IgD-negative memory B cell (primary cell): ENCODE measurements at regions not wholly inside any gene's neighbourhood (a gene's known extent, or its start where the extent isn't known, plus 50 kb on each side); places are given as distances from the start of the nearest gene placed in this dataset.
"Not testable (repeated sequence)": the region's sequence is repeated elsewhere in the genome, so short reads cannot be mapped to it uniquely, and the experiment has no call there.

Experiments used
- H3K27ac Mint-ChIP-seq, 3 donors: one replicate each; pipeline ENCODE4 v1.8.0; 2020 to 2022; ENCODE audit warnings: mild to moderate bottlenecking in 3 of 3, mixed read lengths in 3 of 3, moderate library complexity in 1 of 3
- H3K27me3 Mint-ChIP-seq: one replicate; pipeline ENCODE4 v1.8.0; 2021; ENCODE audit warnings: mixed read lengths
- H3K36me3 Mint-ChIP-seq: one replicate; pipeline ENCODE4 v1.8.0; 2020; ENCODE audit warnings: mild to moderate bottlenecking, mixed read lengths
- H3K4me1 Mint-ChIP-seq, 3 donors: one replicate each; pipeline ENCODE4 v1.8.0; 2020 to 2022; ENCODE audit warnings: mixed read lengths in 3 of 3, mild to moderate bottlenecking in 1 of 3
- H3K4me3 Mint-ChIP-seq, 4 donors: one replicate each; pipeline ENCODE4 v1.8.0; 2020 to 2022; ENCODE audit warnings: mild to moderate bottlenecking in 4 of 4, mixed read lengths in 4 of 4, moderate library complexity in 3 of 4
- H3K9me3 Mint-ChIP-seq, 3 donors: one replicate each; pipeline ENCODE4 v1.8.0; 2020 to 2021; ENCODE audit warnings: mixed read lengths in 3 of 3, mild to moderate bottlenecking in 1 of 3

GRCh38 chr3:159047361-159047760, 245.5 kb downstream of the MFSD1 start:
- Mint-ChIP-seq H3K36me3 (no peaks in the 10 kb centered on the region), H3K4me1 (no peaks in the 10 kb centered on the region), H3K4me3 (no peak overlapping the region), H3K27me3 (peaks cover 2% of the 10 kb centered on the region), H3K27ac (no peak overlapping the region), H3K9me3 (peaks cover 0 to 2% (median 1%) of the 10 kb centered on the region in 3 donors)

- not testable (repeated sequence) for H3K4me1 Mint-ChIP-seq, H3K27ac Mint-ChIP-seq, H3K9me3 Mint-ChIP-seq, H3K36me3 Mint-ChIP-seq, H3K27me3 Mint-ChIP-seq, H3K4me3 Mint-ChIP-seq
Measured at GRCh38 chr3:159052494-159052893, 250.6 kb downstream of the MFSD1 start.

GRCh38 chr3:159057621-159058020, 255.8 kb downstream of the MFSD1 start:
- H3K9me3 Mint-ChIP-seq: peaks cover 0 to 4% (median 1%) of the 10 kb centered on the region in 3 donors
- no peaks in the 10 kb centered on the region for H3K36me3 Mint-ChIP-seq
- H3K4me3 Mint-ChIP-seq: no peak overlapping the region
- no peaks in the 10 kb centered on the region for H3K4me1 Mint-ChIP-seq
- peaks cover 2% of the 10 kb centered on the region for H3K27me3 Mint-ChIP-seq
- no peak overlapping the region for H3K27ac Mint-ChIP-seq

GRCh38 chr3:159058859-159059258, 257.0 kb downstream of the MFSD1 start:
- Mint-ChIP-seq H3K4me3 (no peak overlapping the region), H3K27me3 (peaks cover 2% of the 10 kb centered on the region), H3K4me1 (no peaks in the 10 kb centered on the region), H3K27ac (no peak overlapping the region), H3K36me3 (no peaks in the 10 kb centered on the region), H3K9me3 (peaks cover 0 to 1% (median 0%) of the 10 kb centered on the region in 3 donors)

GRCh38 chr3:159059395-159059794, 257.5 kb downstream of the MFSD1 start:
- Mint-ChIP-seq H3K27me3 (peaks cover 2% of the 10 kb centered on the region), H3K4me3 (no peak overlapping the region), H3K36me3 (no peaks in the 10 kb centered on the region), H3K4me1 (no peaks in the 10 kb centered on the region), H3K9me3 (peaks cover 0 to 1% (median 0%) of the 10 kb centered on the region in 3 donors), H3K27ac (no peak overlapping the region)

- Mint-ChIP-seq H3K4me3 (no peak overlapping the region), H3K27ac (no peak overlapping the region), H3K9me3 (peaks cover 0 to 2% (median 0%) of the 10 kb centered on the region in 3 donors), H3K4me1 (no peaks in the 10 kb centered on the region), H3K27me3 (peaks cover 4% of the 10 kb centered on the region), H3K36me3 (no peaks in the 10 kb centered on the region)
Measured at GRCh38 chr3:159062734-159063410, 261.0 kb downstream of the MFSD1 start.

- H3K36me3 Mint-ChIP-seq: no peaks in the 10 kb centered on the region
- H3K27ac Mint-ChIP-seq: no peak within 1 kb of the TSS
- H3K4me3 Mint-ChIP-seq: no peak within 1 kb of the TSS
- H3K27me3 Mint-ChIP-seq: peaks cover 4% of the 10 kb centered on the region
- peaks cover 0 to 2% (median 0%) of the 10 kb centered on the region in 3 donors for H3K9me3 Mint-ChIP-seq
- no peaks in the 10 kb centered on the region for H3K4me1 Mint-ChIP-seq
Measured at GRCh38 chr3:159069091-159069490, 267.2 kb downstream of the MFSD1 start, which contains the start of gene IQCJ. Gene IQCJ (plus strand): TSS chr3:159069319.

- H3K4me3 Mint-ChIP-seq: no peak overlapping the region
- H3K36me3 Mint-ChIP-seq: no peaks in the 10 kb centered on the region
- H3K9me3 Mint-ChIP-seq: peaks cover 0 to 2% (median 0%) of the 10 kb centered on the region in 3 donors
Measured at GRCh38 chr3:159069866-159070425, 268.1 kb downstream of the MFSD1 start.

GRCh38 chr3:159074756-159075701, 273.2 kb downstream of the MFSD1 start:
- Mint-ChIP-seq H3K4me3 (no peak overlapping the region), H3K36me3 (no peaks in the 10 kb centered on the region), H3K9me3 (no peaks in the 10 kb centered on the region), H3K27me3 (peaks cover 1% of the 10 kb centered on the region), H3K4me1 (no peaks in the 10 kb centered on the region), H3K27ac (no peak overlapping the region)

More at GRCh38 chr3:159069866-159070425, 268.1 kb downstream of the MFSD1 start:
- H3K27me3 Mint-ChIP-seq: peaks cover 4% of the 10 kb centered on the region
- H3K27ac Mint-ChIP-seq: no peak overlapping the region
- H3K4me1 Mint-ChIP-seq: no peaks in the 10 kb centered on the region

- Mint-ChIP-seq H3K27me3 (peaks cover 1% of the 10 kb centered on the region), H3K9me3 (no peaks in the 10 kb centered on the region), H3K36me3 (no peaks in the 10 kb centered on the region), H3K4me1 (no peaks in the 10 kb centered on the region), H3K4me3 (no peak overlapping the region), H3K27ac (no peak overlapping the region)
Measured at GRCh38 chr3:159077860-159078259, 276.0 kb downstream of the MFSD1 start.

GRCh38 chr3:159080256-159080655, 278.4 kb downstream of the MFSD1 start:
- Mint-ChIP-seq H3K4me3 (no peak overlapping the region), H3K27ac (no peak overlapping the region), H3K27me3 (no peaks in the 10 kb centered on the region)

GRCh38 chr3:159080821-159081220, 279.0 kb downstream of the MFSD1 start:
- H3K27me3 Mint-ChIP-seq: no peaks in the 10 kb centered on the region

More at GRCh38 chr3:159080256-159080655, 278.4 kb downstream of the MFSD1 start:
- Mint-ChIP-seq H3K4me1 (no peaks in the 10 kb centered on the region), H3K9me3 (no peaks in the 10 kb centered on the region), H3K36me3 (no peaks in the 10 kb centered on the region)

GRCh38 chr3:159082519-159082918, 280.7 kb downstream of the MFSD1 start:
- H3K4me1 Mint-ChIP-seq: no peaks in the 10 kb centered on the region
- H3K27ac Mint-ChIP-seq: no peak overlapping the region
- H3K27me3 Mint-ChIP-seq: no peaks in the 10 kb centered on the region
- H3K9me3 Mint-ChIP-seq: peaks cover 0 to 4% (median 0%) of the 10 kb centered on the region in 3 donors
- H3K4me3 Mint-ChIP-seq: no peak overlapping the region
- H3K36me3 Mint-ChIP-seq: no peaks in the 10 kb centered on the region

More at GRCh38 chr3:159080821-159081220, 279.0 kb downstream of the MFSD1 start:
- Mint-ChIP-seq H3K27ac (no peak overlapping the region), H3K4me1 (no peaks in the 10 kb centered on the region), H3K36me3 (no peaks in the 10 kb centered on the region), H3K9me3 (no peaks in the 10 kb centered on the region), H3K4me3 (no peak overlapping the region)

GRCh38 chr3:159091936-159092335, 290.1 kb downstream of the MFSD1 start:
- H3K4me1 Mint-ChIP-seq: no peaks in the 10 kb centered on the region
- no peak overlapping the region for H3K4me3 Mint-ChIP-seq
- H3K27me3 Mint-ChIP-seq: peaks cover 1% of the 10 kb centered on the region
- peaks cover 0 to 4% (median 2%) of the 10 kb centered on the region in 3 donors for H3K9me3 Mint-ChIP-seq
- H3K36me3 Mint-ChIP-seq: no peaks in the 10 kb centered on the region
- no peak overlapping the region for H3K27ac Mint-ChIP-seq

- no peak overlapping the region for H3K4me3 Mint-ChIP-seq
- H3K4me1 Mint-ChIP-seq: no peaks in the 10 kb centered on the region
- H3K27me3 Mint-ChIP-seq: no peaks in the 10 kb centered on the region
- H3K36me3 Mint-ChIP-seq: no peaks in the 10 kb centered on the region
- no peaks in the 10 kb centered on the region for H3K9me3 Mint-ChIP-seq
- H3K27ac Mint-ChIP-seq: no peak overlapping the region
Measured at GRCh38 chr3:159102001-159102400, 300.1 kb downstream of the MFSD1 start.
